ENCODE measurements at regions not wholly inside any gene's neighbourhood (a gene's known extent, or its start where the extent isn't known, plus 50 kb on each side); places are given as distances from the start of the nearest gene placed in this dataset.

GRCh38 chr16:52906281-52906680, 146.4 kb downstream of the CHD9NB start:
- DNase-seq (no peak), ATAC-seq (no peak)
- intact Hi-C loops (cut with DNase I) = no loop called here

- ATAC-seq (no peak), DNase-seq (no peak)
- intact Hi-C loops (cut with DNase I) = no loop called here
These were observed 156.1 kb downstream of the CHD9NB start for GRCh38 chr16:52896478-52897164.

- intact Hi-C loops (cut with DNase I) = no loop called here
- DNase-seq (no peak), ATAC-seq (no peak)
These were observed 178.7 kb downstream of the CHD9NB start for GRCh38 chr16:52874042-52874441.

GRCh38 chr16:52872731-52873130, 180.0 kb downstream of the CHD9NB start:
- DNase-seq = no peak
- intact Hi-C loops (cut with DNase I) = no loop called here
- no peak for ATAC-seq

- no peak for ATAC-seq
These were observed 181.2 kb downstream of the CHD9NB start for GRCh38 chr16:52871481-52871880.

GRCh38 chr16:52869243-52869642, 183.5 kb downstream of the CHD9NB start:
- ATAC-seq (no peak), DNase-seq (no peak)
- intact Hi-C loops (cut with DNase I) = no loop called here

More at GRCh38 chr16:52871481-52871880, 181.2 kb downstream of the CHD9NB start:
- DNase-seq = no peak
- intact Hi-C loops (cut with DNase I) = no loop called here

- intact Hi-C loops (cut with DNase I) = no loop called here
- no peak for ATAC-seq
- no peak for DNase-seq
These were observed 189.7 kb downstream of the CHD9NB start for GRCh38 chr16:52863000-52863399.

- ATAC-seq (no peak), DNase-seq (no peak)
- intact Hi-C loops (cut with DNase I) = no loop called here
These were observed 191.1 kb downstream of the CHD9NB start for GRCh38 chr16:52861614-52862022.

GRCh38 chr16:52855463-52855862, 197.2 kb downstream of the CHD9NB start:
- ATAC-seq (no peak), DNase-seq (no peak)

GRCh38 chr16:52852978-52853377, 199.7 kb downstream of the CHD9NB start:
- DNase-seq = no peak
- no peak for ATAC-seq
- intact Hi-C loops (cut with DNase I) = no loop called here

More at GRCh38 chr16:52855463-52855862, 197.2 kb downstream of the CHD9NB start:
- intact Hi-C loops (cut with DNase I) = no loop called here

GRCh38 chr16:52851211-52851740, 201.4 kb downstream of the CHD9NB start:
- DNase-seq = no peak
- no peak for ATAC-seq
- intact Hi-C loops (cut with DNase I) = no loop called here

GRCh38 chr16:52843381-52843780, 209.3 kb downstream of the CHD9NB start:
- DNase-seq = no peak
- no peak for ATAC-seq
- intact Hi-C loops (cut with DNase I) = no loop called here

GRCh38 chr16:52837251-52837650, 215.4 kb downstream of the CHD9NB start:
- intact Hi-C loops (cut with DNase I) = no loop called here
- ATAC-seq (no peak), DNase-seq (no peak)

GRCh38 chr16:52834736-52835465, 217.8 kb downstream of the CHD9NB start:
- intact Hi-C loops (cut with DNase I) = no loop called here
- DNase-seq = no peak
- no peak for ATAC-seq

- intact Hi-C loops (cut with DNase I) = no loop called here
- DNase-seq (no peak), ATAC-seq (no peak)
These were observed 219.9 kb downstream of the CHD9NB start for GRCh38 chr16:52832771-52833170.

GRCh38 chr16:52827456-52827855, 225.2 kb downstream of the CHD9NB start:
- ATAC-seq (no peak), DNase-seq (no peak)
- intact Hi-C loops (cut with DNase I) = no loop called here

GRCh38 chr16:52825892-52826291, 226.8 kb downstream of the CHD9NB start:
- DNase-seq = no peak
- no peak for ATAC-seq
- intact Hi-C loops (cut with DNase I) = no loop called here

- DNase-seq (no peak), ATAC-seq (no peak)
- intact Hi-C loops (cut with DNase I) = no loop called here
These were observed 232.9 kb downstream of the CHD9NB start for GRCh38 chr16:52819808-52820207.

- intact Hi-C loops (cut with DNase I) = no loop called here
- DNase-seq = no peak
- no peak for ATAC-seq
These were observed 233.3 kb downstream of the CHD9NB start for GRCh38 chr16:52819405-52819804.

- ATAC-seq (no peak), DNase-seq (no peak)
- intact Hi-C loops (cut with DNase I) = no loop called here
These were observed 235.0 kb downstream of the CHD9NB start for GRCh38 chr16:52817696-52818095.

GRCh38 chr16:52816993-52817392, 235.7 kb downstream of the CHD9NB start:
- intact Hi-C loops (cut with DNase I) = no loop called here
- no peak for ATAC-seq

More at GRCh38 chr16:52816993-52817392, 235.7 kb downstream of the CHD9NB start:
- no peak for DNase-seq

Data from left cardiac atrium (tissue), 4 donors.